GM20000 (cell line): ENCODE measurements at regions not wholly inside any gene's neighbourhood (a gene's known extent, or its start where the extent isn't known, plus 50 kb on each side); places are given as distances from the start of the nearest gene placed in this dataset.
A peak's percentile ranks its signal among the peaks of the same experiment; 100 is the strongest.

Experiments
- DNase-seq: peaks from one replicate; pipeline ENCODE4 v3.0.0; 2012; ENCODE audit warnings: low spot score
- CTCF ChIP-seq: IDR thresholded peaks from 2 replicates; pipeline ENCODE4 v1.5.1; 2012; ENCODE audit warnings: mild to moderate bottlenecking, control low read depth; ENCODE audit errors: extremely low read depth, missing control alignments

- peak; percentile 15 for TF ChIP-seq CTCF
- DNase-seq: peak; percentile 12
Observed at GRCh38 chr5:86971034-86971571, 296.6 kb upstream of the RASA1 start.

- DNase-seq: no peak
- TF ChIP-seq CTCF: no peak
Observed at GRCh38 chr5:86974955-86975354, 292.7 kb upstream of the RASA1 start.

- no peak for TF ChIP-seq CTCF
- DNase-seq: no peak
Observed at GRCh38 chr5:86977190-86977589, 290.5 kb upstream of the RASA1 start.

- TF ChIP-seq CTCF: no peak
- no peak for DNase-seq
Observed at GRCh38 chr5:86977808-86978207, 289.9 kb upstream of the RASA1 start.

- no peak for TF ChIP-seq CTCF
- DNase-seq: peak; percentile 6
Observed at GRCh38 chr5:86979811-86980411, 287.8 kb upstream of the RASA1 start.

- DNase-seq: no peak
- TF ChIP-seq CTCF: no peak
Observed at GRCh38 chr5:86981898-86982297, 285.8 kb upstream of the RASA1 start.

GRCh38 chr5:86983208-86983607, 284.5 kb upstream of the RASA1 start:
- no peak for DNase-seq
- TF ChIP-seq CTCF: no peak
